HG03442 (cell line): ENCODE measurements at regions not wholly inside any gene's neighbourhood (a gene's known extent, or its start where the extent isn't known, plus 50 kb on each side); places are given as distances from the start of the nearest gene placed in this dataset.
"Not testable (repeated sequence)": the region's sequence is repeated elsewhere in the genome, so short reads cannot be mapped to it uniquely, and the experiment has no call there.

Experiments used
- ATAC-seq: cut with Tn5 transposase; IDR thresholded peaks from one replicate; pipeline ENCODE4 v1.9.1; 2021; ENCODE audit warnings: mild to moderate bottlenecking, moderate library complexity; ENCODE audit not compliant: unreplicated experiment

GRCh38 chr5:166803058-166803457, 1488.4 kb upstream of the WWC1 start:
- ATAC-seq: no peak

- not testable (repeated sequence) for ATAC-seq
These were observed 1487.2 kb upstream of the WWC1 start for GRCh38 chr5:166804223-166804622.

GRCh38 chr5:166804693-166805092, 1486.8 kb upstream of the WWC1 start:
- not testable (repeated sequence) for ATAC-seq

GRCh38 chr5:166810093-166810658, 1481.3 kb upstream of the WWC1 start:
- not testable (repeated sequence) for ATAC-seq

- no peak for ATAC-seq
These were observed 1480.7 kb upstream of the WWC1 start for GRCh38 chr5:166810721-166811120.

GRCh38 chr5:166823360-166823759, 1468.1 kb upstream of the WWC1 start:
- ATAC-seq: no peak

GRCh38 chr5:166834246-166834645, 1457.2 kb upstream of the WWC1 start:
- ATAC-seq: no peak

- ATAC-seq: no peak
These were observed 1446.4 kb upstream of the WWC1 start for GRCh38 chr5:166845044-166845443.

- ATAC-seq: no peak
These were observed 1434.7 kb upstream of the WWC1 start for GRCh38 chr5:166856791-166857190.

- no peak for ATAC-seq
These were observed 1431.0 kb upstream of the WWC1 start for GRCh38 chr5:166860426-166860825.

GRCh38 chr5:166862581-166862980, 1428.9 kb upstream of the WWC1 start:
- ATAC-seq: no peak

- no peak for ATAC-seq
These were observed 1426.2 kb upstream of the WWC1 start for GRCh38 chr5:166865206-166865605.

- ATAC-seq: no peak
These were observed 1411.0 kb upstream of the WWC1 start for GRCh38 chr5:166880456-166880855.

- no peak for ATAC-seq
These were observed 1409.6 kb upstream of the WWC1 start for GRCh38 chr5:166881802-166882201.

GRCh38 chr5:166883016-166883415, 1408.4 kb upstream of the WWC1 start:
- ATAC-seq: no peak

GRCh38 chr5:166898166-166898565, 1393.3 kb upstream of the WWC1 start:
- ATAC-seq: no peak

- ATAC-seq: no peak
These were observed 1392.1 kb upstream of the WWC1 start for GRCh38 chr5:166899343-166899742.

- no peak for ATAC-seq
These were observed 1386.9 kb upstream of the WWC1 start for GRCh38 chr5:166904571-166904970.

GRCh38 chr5:166906991-166907713, 1384.3 kb upstream of the WWC1 start:
- ATAC-seq: no peak

- ATAC-seq: no peak
These were observed 1382.4 kb upstream of the WWC1 start for GRCh38 chr5:166909040-166909439.

GRCh38 chr5:166909926-166910325, 1381.5 kb upstream of the WWC1 start:
- no peak for ATAC-seq

GRCh38 chr5:166910995-166911394, 1380.5 kb upstream of the WWC1 start:
- ATAC-seq: no peak

GRCh38 chr5:166916021-166916420, 1375.4 kb upstream of the WWC1 start:
- no peak for ATAC-seq
